K562 (cell line): ENCODE measurements at regions not wholly inside any gene's neighbourhood (a gene's known extent, or its start where the extent isn't known, plus 50 kb on each side); places are given as distances from the start of the nearest gene placed in this dataset.

ENCODE experiments used
- EGR1 ChIP-seq: fragments of 450-650 bp; conservative IDR thresholded peaks from 2 replicates; pipeline ENCODE4 v1.6.1; 2017; ENCODE audit warnings: mild to moderate bottlenecking
- EZH2 ChIP-seq: IDR thresholded peaks from 2 replicates; pipeline ENCODE4 v1.6.1; 2012; ENCODE audit warnings: low read depth, mild to moderate bottlenecking, inconsistent platforms, low read length, borderline replicate concordance
- MAFF ChIP-seq: IDR thresholded peaks from 2 replicates; pipeline ENCODE4 v1.6.1; 2012; ENCODE audit warnings: low read length, improper control_type of control experiment
- TAF1 ChIP-seq: IDR thresholded peaks from 2 replicates; pipeline ENCODE4 v1.6.1; 2011; ENCODE audit warnings: mild to moderate bottlenecking, low read length, moderate library complexity; ENCODE audit not compliant: insufficient read depth, control insufficient read depth, severe bottlenecking; ENCODE audit errors: extremely low read depth
- ZNF239 ChIP-seq: fragments of 250-450 bp; sonication (Bioruptor Pico); IDR thresholded peaks from 2 replicates; pipeline ENCODE4 v1.4.0; 2020; ENCODE audit warnings: mild to moderate bottlenecking
- ZNF24 ChIP-seq: fragments of 450-650 bp; IDR thresholded peaks from 2 replicates; pipeline ENCODE4 v1.6.1; 2016
- ZNF79 ChIP-seq: fragments of 250-450 bp; sonication (Bioruptor Pico); IDR thresholded peaks from 2 replicates; pipeline ENCODE4 v1.4.0; 2020; ENCODE audit warnings: low read depth, mild to moderate bottlenecking, moderate library complexity
- TF ChIP-seq, protein P1 (sequence below), 3 experiments: IDR thresholded peaks in 2 of 3; conservative IDR thresholded peaks in 1 of 3; 2 replicates each; pipeline ENCODE4 v1.5.1; 2011 to 2012; ENCODE audit warnings: low read length in 3 of 3, mild to moderate bottlenecking in 3 of 3, control low read depth in 2 of 3, improper control_type of control experiment in 1 of 3, inconsistent platforms in 1 of 3, low read depth in 1 of 3, mixed read lengths in 1 of 3, moderate library complexity in 1 of 3; ENCODE audit not compliant: insufficient read depth in 2 of 3

DNA sequence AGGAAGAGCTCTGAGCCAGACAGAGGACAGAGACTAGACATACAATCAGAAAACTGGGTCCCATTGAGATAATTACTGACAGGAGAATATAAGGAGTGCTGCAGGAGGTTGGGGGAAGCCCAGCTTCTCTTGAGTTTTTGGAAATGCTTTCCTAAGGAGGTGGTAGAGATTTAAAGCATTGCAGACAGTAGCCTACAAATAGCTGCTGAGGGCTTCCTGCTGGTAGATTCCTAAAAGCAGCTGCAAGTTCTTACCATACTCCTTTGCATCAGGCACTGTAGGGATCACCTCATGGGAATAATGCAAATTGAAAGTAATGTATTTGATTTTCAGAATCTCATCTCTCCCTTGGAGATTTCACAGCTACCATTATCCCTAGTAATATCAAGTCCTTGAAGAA is 902.6 kb upstream of the GCFC2 start:
- no peak for TF ChIP-seq EZH2
- TF ChIP-seq, protein P1, sequence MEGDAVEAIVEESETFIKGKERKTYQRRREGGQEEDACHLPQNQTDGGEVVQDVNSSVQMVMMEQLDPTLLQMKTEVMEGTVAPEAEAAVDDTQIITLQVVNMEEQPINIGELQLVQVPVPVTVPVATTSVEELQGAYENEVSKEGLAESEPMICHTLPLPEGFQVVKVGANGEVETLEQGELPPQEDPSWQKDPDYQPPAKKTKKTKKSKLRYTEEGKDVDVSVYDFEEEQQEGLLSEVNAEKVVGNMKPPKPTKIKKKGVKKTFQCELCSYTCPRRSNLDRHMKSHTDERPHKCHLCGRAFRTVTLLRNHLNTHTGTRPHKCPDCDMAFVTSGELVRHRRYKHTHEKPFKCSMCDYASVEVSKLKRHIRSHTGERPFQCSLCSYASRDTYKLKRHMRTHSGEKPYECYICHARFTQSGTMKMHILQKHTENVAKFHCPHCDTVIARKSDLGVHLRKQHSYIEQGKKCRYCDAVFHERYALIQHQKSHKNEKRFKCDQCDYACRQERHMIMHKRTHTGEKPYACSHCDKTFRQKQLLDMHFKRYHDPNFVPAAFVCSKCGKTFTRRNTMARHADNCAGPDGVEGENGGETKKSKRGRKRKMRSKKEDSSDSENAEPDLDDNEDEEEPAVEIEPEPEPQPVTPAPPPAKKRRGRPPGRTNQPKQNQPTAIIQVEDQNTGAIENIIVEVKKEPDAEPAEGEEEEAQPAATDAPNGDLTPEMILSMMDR (IDR thresholded peaks at IDR 0.05 in 2 of 3, conservative IDR thresholded peaks at IDR 0.05 in 1 of 3; ENCODE audit: insufficient read depth in 2 of 3, low read depth in 1 of 3, low read length in 3 of 3): no peak
- no peak for TF ChIP-seq ZNF239
- no peak for TF ChIP-seq TAF1
- TF ChIP-seq ZNF79: no peak
- no peak for TF ChIP-seq MAFF
- no peak for TF ChIP-seq EGR1
- no peak for TF ChIP-seq ZNF24
